Suppressor macrophage treated with lipopolysaccharide for 4 hours (primary cell): ENCODE measurements at regions not wholly inside any gene's neighbourhood (a gene's known extent, or its start where the extent isn't known, plus 50 kb on each side); places are given as distances from the start of the nearest gene placed in this dataset.
A peak's percentile ranks its signal among the peaks of the same experiment; 100 is the strongest.

ENCODE experiments used
- DNase-seq: peaks from one replicate; pipeline ENCODE4 v3.0.0-alpha.2; 2020

DNA sequence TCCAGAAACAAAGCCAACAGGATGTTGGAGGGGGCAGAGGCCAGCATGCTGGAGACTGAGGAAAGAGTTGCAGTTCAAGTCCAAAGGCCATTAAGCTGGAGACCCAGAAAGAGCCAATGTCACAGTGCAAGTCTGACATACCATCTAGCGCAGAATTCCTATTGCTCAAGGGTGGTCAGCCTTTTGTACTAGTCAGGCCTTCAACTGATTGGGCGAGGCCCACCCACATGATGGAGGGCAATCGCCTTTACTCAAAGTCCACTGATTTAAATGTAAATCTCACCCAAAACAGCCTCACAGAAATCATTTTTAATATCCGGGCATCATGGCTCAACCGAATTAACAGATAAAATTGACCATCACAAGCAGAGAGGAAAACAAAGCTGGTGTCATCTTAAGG, 113.9 kb downstream of the RCN1 start:
- no peak for DNase-seq

DNA sequence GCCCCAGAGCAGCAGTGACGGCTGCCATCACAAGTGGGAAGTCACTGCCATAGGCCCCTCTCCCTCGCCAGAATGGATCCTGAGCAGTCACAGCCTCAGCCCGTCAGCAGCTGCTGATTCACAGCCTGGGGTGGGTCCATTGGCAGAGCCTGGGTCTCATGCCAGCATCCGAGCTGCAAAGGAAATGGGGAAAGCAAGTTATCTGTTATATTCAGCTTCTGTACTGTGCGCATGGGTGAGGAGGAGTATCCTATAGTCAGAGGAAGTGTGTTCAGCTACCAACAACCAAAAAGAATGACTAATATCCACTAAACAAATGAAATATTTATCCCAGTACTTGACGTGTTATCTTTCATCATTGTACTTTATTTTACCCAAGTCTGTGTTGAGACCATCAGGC, 119.7 kb downstream of the RCN1 start:
- DNase-seq, result peak; percentile 3

DNA sequence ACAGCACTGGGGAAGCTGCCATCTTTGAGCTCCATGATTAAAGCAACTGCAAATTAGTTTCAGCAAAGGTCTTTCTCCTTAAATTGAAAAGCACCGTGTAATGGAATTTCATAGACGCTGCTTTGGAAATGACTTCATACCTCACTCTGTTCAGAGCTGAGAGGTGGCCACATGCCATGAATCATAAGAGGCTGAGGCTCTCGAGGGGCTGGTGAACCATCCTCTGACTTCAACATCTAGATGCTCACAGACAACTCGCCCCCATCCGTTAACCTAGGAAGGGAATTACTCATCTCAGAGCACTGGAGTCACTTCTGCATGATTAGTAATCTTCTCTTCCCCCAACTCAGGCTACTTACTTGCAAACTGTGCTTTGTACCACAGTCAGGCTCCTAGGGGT, 122.3 kb downstream of the RCN1 start:
- DNase-seq, result peak; percentile 12

DNA sequence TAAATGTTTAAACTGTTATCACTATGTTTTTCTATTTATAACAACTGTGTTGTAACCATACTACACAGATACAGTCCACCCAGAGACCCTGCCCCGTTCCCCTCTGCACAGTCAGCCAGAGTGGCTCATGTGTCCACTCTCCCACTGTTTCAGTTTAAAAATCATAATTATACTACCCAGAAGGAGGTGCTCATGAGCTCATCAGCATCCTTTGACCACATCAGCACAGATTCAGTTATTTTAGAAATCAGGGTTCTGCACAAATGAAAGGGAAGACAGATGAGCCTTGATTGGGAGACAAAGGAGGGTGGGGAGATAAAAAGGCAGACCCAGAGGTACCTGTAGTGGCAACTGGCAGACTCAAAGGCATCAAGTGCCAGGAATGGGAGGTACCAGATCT, 124.3 kb downstream of the RCN1 start:
- DNase-seq, result no peak

DNA sequence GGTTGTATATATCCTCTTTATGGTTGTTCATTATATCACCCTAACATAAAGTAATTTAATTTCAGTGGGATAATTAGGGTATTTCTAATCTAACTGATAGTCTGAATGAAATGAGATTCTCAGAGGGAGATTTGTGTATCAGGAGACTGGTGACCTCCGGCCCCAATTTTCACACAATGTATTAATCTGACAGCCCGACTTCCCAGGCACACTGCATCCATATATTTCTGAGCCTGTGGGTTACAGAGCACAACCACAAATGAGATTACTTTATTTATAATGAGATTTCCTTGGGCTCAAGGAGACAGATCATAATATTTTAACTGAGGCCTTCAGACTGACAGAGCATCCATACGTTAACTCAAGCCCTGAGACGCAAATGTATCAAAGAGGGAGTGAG, 125.9 kb downstream of the RCN1 start:
- DNase-seq, result no peak

DNA sequence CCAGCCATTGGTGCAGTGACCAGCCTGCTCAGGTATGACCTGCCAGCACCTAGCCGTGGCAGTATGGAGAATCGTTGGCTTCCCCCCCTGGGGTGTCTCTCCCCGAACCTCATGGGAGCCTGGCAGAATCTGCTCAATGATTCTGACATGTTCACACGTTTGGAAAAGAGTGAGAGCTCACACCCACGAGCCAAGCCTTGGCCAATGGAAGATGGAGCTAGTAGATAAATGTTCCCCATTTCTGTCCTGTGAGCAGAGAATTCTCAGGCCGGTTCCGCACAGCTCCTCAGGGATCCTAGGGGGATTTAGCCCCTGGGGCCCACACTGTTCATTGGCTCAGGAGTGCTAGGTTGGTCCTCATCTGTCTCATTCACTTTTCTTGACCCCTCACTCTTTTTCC, 128.4 kb downstream of the RCN1 start:
- no peak for DNase-seq

DNA sequence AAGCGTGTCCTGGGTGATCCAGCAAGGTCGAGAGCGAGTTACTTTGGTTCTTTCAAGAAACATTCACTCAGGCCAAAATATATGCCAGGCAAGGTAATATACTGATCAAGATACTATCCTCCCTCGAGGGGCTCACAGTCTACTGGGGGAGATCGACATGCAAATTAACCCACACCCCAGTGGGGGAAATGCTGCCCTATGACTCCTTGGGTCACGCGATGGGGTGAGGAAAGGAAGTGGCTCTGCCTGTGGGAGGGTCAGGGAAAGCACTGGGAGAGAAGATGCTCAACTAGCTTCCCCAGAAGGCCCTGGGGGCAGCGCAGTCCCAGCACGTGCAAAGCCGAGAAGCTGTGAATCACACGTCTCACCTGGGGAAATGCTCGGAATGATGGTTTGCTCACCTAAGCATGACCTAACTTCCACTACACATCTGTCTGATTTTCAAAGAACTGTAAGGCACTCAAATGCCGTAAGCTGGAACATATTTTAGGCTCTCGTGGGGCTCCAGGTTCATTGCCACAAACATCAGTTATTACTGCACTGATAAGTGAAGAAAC, 130.7 kb downstream of the RCN1 start:
- no peak for DNase-seq

DNA sequence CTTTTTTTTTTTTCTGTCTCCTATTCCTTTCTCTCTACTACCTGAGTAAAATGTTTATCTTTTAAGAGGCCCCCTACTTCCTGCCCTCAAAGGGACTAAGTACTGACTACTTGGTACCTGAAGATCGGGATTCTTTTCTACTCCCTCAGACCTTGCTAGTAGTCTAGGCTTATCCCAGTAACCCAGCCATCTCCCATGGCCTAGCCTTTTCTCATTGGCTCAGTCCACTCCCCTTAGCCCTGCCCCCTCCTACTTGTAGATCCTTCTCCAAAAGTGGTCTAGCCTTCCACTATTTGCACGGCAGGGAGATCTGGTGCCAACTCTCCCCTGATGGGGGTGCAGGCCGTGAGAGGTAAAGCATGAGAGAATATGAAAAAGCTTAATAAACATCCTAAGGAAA, 133.7 kb downstream of the RCN1 start:
- no peak for DNase-seq

DNA sequence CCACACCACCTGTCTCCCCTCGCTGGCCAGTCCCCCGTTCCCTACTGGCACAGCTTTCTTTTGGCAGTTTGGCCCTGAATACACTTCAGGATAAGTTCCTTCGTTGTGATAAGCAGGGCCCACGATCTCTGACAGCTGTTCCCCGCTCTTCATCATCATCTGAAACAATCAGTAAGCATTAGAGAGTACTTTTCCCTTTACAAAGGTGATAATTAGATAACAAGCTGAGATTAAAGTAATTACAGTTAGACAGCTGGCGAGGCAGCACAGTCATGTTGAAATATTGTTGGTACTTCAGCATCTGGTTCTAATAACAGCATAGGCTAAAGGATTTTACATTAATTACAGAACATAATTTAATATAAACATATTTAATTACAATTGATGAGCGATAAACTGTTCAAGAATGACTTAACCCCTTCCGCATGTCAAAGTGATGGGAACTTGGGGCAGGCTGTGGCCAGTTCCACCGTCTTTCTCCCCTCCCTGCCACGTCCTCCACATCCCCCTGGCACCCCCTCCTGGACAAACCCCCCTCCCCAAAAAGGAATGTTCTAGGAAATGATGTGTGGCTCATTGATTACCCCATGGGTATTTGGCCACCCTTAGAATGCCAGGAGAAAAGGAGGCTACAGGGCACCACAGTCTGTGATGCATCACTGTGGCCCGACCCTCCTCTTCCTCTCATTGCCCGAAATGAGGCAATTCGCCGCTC, 134.9 kb downstream of the RCN1 start:
- no peak for DNase-seq

DNA sequence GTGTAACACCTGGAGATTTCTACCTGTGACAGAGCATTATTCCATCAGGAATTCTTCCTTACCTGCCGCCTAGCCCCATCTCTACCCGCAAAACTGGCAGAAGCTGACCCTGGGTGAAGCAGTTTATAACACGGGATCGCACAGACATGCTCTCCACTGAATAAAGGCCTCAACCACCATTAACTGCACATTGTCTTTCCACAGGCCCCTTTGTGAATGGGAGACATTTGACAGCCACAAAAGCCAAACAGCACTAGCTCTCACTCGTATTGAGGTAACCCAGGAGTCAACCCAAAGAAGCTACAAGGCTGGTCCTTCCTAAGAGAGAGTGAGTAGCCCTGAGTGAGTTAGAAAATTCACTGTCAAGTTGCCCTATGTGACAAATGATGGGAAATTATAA, 135.6 kb downstream of the RCN1 start:
- DNase-seq, result no peak

DNA sequence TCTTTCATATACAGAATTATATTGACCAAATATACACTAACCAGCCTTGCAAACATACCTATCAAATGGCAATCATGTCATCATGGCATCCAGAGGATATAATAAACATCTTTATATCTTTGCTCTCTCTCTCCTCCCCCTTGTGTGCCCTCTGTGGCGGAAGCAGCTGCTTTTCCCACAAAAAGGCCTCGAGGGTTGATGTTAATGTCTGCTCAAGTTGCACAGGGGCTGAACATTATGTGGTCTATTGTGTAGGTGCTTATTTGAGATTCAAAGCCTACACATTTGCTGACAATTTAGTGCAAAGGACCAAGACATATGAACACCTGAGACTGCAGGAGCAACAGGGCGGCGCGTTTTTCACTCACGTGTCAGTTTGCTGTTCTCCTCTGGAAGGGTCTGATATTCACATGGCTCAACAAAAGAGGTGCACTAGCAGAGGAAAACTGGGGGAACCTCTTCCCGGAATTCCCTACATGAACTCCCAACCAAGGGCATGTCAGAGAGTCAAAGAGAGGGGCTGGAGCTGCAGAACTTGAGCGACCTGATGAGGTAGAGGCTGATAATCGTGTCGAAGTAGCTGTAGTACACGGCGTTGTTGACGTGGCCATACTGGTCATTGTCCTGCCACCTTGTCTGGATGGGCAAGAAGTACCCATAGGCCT, 138.8 kb downstream of the RCN1 start:
- DNase-seq, result no peak

DNA sequence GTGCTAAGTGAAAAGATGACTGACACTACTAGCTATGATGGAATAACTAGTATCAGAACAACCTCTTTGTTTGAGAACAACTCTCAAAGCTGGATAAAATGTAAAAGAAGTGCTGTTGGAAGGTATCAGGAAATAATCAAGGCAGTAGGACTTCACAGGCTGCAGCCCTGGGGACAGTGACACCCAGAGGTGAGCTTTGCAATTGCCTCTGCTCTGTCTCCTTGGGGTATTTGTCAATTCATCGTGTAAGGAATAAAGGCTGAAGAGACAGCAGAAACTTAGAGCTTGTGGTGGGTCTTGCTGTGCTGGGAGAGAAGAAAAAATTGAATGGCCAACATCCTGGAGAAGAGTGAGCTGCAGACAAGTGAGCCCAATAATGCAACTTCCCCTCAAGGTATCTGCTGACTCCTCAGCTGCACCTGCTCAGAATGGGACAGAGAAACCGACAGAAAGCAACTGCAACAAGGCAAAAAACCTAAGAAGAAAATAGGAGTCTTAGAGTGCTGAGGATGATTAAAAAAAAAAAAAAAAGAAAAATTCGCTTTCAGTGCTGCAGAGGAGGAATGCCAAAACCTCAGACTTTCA, 141.1 kb downstream of the RCN1 start:
- DNase-seq, result peak; percentile 10

DNA sequence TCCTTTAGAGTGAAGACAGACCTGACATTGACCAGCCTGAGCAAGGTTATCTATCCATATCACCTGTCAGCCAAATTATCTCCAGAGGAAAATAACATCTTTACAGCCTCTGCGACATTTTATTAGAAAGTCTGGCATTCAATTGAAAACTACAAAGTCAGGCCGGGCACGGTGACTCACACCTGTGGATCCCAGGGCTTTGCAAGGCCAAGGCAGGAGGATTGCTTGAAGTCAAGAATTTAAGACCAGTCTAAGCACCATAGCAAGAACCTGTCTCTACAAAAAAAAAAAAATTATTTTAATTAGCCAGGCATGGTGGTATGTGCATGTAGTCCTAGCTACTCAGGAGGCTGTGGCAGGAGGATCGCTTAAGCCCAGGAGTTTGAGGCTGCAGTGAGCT, 141.6 kb downstream of the RCN1 start:
- no peak for DNase-seq

DNA sequence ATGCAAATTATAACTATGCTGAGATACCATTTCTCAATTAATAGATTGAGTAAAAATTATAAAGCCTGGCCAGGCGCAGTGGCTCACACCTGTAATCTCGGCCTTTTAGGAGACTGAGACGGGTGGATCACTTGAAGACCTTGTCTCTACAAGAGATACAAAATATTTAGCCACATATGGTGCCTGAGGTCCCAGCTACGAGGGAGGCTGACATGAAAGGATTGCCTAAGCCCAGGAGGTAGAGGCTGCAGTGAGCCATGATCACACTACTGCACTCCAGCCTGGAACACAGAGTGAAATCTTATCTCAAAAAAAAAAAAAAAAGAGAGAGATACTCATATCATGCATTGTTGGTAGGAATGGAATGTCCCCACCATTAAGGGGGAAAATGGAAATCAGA, 142.4 kb downstream of the RCN1 start:
- no peak for DNase-seq

DNA sequence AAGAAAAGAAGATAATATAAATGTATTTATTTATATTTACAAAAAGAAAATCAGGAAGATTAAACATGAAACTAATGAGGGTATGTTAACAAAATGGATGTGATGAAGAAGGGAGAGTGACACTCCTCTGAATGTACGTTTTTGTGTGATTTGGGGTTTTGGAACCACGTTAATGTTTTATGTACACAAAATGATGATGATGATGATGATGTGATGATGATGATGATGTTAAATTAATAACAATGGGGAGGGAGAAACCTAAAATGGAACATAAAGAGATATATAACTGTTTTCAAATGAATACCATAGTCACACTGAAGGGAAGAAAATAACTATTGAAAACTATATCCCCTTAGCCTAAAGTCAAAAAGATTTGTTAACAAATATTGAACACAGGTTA, 143.1 kb downstream of the RCN1 start:
- no peak for DNase-seq

DNA sequence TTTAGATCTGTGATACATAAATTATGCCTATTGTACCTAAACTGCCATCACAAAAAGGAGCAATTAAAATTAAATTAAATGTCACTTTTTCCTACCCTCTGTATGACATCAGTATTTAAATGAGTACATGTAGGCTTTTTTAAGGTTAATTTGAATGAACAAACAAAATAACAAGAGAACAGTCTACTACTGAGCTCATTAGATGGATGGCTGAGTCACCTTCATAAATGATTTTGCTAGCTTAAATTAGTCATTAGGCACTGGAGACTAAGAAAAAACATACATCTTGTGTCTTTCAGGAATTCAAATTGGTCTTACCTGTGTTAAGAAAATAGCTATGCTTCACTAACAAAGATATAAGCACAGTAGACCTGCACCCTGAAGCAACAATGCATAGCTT, 153.6 kb downstream of the RCN1 start:
- no peak for DNase-seq

DNA sequence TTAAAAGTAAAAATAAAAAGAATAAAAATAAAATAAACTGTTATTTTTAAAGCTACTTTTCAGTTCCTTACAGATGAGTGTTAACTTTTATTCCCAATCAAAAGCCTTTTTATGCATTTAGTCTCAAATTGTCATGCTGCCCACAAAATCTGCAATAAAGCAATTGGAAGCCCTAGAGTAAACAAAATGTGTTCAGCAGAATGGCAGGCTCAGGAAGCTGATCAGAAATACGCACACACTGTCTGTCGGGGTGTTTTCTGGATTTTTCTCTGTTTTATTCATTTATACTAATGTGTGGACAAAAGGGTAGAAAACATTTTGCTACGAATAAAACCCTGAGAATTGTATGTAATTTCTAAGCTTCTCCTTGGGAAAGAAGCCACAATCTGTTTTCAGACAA, 162.8 kb downstream of the RCN1 start:
- DNase-seq, result no peak

DNA sequence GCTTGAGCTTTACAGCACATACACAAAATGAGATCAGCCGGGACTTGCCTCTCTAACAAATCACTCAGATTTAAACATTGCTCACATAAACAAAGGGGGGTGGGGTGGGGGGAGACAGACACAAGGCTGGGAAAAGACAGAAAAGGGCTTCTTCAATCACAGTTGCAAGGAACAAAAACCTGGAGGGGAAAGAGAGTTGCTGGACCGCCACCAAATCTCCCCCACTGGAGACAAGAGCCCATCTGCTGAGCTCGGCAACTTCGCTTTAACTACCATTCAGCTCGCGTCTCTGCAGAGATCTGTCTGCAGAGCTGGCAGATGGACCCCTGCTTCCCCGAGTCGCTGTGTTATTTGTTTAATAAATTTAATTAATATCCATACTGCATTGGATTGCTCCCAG, 165.0 kb downstream of the RCN1 start:
- DNase-seq, result no peak

DNA sequence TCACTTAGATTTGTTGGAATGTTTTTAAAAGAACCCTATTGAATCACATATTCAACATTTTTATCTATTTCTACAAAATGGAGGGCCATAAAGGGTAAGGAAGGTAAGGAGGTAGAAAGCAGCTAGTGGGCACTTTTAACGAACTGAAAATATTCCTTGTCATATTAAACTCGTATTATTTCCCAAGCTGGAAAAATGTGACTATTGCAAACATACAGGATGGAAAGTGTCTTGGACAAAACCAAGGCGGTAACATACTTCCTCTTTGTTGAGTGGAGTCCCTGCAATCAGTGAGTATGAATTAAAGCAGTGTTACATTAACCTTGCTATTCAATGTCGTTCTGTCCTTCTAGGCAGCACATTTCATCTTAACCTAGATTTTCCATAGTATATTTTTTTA, 165.6 kb downstream of the RCN1 start:
- DNase-seq, result no peak

DNA sequence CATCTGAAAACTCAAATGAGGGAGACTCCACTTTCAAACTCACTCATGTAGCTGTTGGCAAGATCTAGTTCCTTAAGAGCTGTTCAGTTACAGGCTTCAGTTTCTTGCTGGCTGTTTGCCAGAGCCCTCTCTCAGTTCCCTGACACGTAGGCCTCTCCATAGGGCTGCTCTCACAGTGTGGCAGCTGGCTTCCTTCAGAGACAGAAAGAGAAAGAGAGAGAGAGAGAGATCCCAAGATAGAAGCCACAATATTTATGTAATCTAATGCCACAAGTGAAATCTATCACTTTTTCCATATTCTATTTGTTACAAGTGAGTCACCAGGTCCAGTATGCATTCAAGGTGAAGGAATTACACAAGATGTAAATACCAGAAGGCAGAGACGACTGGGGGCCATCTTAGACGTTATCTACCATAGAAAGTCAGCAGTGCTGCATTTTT, 168.8 kb downstream of the RCN1 start:
- DNase-seq, result peak; percentile 87

DNA sequence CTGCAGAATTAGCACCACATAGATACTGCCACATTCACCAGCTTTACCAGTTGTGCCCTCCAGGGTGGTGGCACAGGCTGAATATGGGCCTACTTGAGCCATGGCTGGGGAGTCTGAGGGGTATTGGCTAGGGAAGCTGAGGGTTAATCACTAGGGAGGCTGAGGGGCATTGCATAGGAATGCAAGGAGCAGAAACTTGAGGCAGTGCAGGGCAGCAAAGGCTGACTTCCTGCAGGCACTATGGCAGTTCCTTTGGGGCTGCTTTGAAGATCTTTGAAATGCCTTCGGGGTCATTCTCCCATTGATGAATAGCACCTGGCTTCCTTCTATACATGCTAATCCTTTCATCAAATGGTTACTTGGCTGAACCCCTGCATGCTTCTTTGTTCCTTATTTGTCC, 171.5 kb downstream of the RCN1 start:
- no peak for DNase-seq

DNA sequence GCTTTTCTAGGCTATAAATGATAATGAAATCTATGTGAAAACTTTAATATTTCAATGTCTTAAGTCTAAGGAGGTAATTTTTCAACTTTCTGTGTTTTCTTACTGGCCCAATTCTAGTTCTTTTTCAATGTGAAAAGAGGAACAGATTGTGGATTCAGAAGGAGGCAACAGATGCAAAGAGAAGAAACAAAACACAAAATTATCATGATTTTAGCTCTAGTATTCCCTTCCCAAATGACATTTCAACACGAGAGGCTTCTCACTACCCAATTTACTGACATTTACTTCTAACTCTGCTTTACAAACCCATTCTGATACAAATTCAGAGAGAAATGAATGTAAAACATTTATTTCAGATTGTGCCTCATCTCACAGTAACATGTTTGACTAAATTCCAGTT, 169.4 kb downstream of the WT1 start:
- DNase-seq, result no peak

DNA sequence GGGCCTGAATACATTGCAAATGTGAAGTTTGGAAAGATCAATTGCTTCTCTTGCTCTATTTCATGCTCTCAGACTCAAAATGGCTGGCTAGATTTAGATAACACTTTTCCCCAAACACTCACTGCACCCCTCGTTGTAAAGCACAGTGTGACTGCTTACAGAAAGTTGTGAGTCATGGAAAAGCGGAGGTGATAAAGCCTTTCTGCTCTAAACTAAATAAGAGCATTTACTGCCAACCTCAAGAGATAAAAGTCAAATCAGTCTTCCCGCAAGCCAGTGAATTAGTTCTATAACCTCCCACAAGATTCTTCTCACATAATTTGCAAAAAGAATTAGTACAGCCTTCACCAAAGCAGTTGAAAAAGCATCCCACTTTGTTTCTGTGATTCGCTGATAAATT, 168.7 kb downstream of the WT1 start:
- DNase-seq, result no peak

DNA sequence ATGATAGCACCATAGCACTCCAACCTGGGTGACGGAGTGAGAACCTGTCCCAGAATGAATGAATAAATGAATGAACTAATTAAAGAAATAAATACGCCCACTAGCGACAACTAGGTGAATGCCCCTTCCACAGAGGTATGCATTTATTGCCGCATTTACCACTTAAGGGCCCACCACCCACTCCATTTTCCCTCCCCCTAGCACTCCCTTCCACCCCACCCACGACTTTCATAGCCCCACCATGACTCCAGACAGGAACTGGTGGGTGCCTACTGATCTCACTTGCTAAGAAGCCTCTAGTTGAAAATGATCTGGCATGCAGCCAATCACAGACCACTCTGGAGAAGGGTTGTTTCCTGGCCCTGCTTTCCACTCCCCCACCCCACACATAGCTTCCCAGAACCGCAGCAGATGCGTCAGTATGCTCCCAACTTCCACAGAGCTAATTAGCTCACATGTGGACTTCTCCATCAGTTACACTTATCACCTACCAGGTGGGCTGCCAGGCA, 167.6 kb downstream of the WT1 start:
- no peak for DNase-seq
